HG02943 (cell line): ENCODE measurements at regions not wholly inside any gene's neighbourhood (a gene's known extent, or its start where the extent isn't known, plus 50 kb on each side); places are given as distances from the start of the nearest gene placed in this dataset.

Experiments used
- ATAC-seq: cut with Tn5 transposase; IDR thresholded peaks from one replicate; pipeline ENCODE4 v1.9.1; 2021; ENCODE audit warnings: mild to moderate bottlenecking, low read depth, moderate library complexity; ENCODE audit not compliant: unreplicated experiment

DNA sequence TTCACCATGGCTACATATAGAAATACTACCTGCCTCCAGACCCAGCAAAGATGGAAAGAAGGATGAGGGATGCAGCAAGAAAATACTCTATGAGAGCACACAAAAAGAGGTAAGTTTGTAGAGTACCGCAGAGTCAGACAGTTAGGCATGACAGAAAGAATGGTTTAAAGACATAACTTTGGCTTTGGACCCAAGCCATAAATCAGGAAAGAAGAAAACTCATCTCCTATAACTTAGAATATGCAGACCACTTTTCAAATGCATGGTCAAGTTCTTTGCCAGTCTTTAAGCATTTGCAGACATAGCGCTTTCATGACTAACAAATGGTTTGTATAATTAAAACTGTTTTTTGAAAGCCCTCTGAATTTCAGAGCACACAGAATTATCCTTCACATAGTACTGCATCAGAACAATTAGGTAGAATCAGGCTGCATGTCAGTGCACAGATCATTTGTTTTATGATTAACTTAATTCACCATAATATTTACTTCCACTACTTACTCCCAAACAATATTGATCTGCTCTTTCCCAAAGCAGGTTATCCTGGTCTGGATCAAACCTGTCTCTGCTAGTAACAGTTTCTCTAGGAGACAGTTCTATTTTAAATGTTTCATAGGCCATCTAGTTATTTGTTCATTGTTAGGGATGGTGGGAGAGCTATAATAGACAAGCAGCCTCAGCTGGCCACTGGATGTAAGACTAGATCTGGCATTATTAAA lies 280.7 kb upstream of the NR5A2 start:
- no peak for ATAC-seq

DNA sequence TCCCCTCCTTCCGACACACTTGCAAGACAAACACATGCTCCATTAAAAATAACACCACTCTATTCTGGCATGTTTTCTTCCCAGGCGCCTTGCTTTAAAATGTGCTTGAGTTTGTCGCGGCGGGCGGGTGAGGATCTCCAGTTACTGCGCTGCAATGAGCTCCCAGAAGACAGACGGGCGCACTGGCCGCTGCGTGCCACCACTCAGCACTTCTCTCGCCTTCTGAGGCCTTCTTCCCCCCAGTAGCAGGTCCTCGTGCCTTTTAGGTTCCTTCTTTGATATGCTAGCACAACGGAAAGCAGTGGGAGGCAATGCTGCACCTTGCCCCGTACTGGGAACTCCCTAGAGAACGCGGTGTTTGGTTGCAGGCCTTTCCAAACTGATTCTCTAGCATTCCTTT lies 279.5 kb upstream of the NR5A2 start:
- no peak for ATAC-seq

DNA sequence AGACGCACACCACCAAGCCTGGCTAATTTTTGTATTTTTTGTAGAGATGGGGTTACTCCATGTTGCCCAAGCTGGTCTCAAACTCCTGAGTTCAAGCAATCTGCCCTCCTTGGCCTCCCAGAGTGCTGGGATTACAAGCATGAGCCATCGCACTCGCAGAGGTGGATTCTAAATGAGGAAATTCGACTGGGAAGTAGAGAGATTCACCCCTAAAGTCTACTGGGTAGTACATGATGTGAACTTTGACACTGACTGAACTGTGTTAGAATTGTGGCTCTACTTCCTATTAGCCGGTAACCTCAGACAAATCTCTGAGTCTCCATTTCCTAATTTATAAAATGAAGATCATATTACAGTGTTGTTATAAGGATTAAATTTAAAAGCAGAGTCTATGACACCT lies 276.0 kb upstream of the NR5A2 start:
- no peak for ATAC-seq

DNA sequence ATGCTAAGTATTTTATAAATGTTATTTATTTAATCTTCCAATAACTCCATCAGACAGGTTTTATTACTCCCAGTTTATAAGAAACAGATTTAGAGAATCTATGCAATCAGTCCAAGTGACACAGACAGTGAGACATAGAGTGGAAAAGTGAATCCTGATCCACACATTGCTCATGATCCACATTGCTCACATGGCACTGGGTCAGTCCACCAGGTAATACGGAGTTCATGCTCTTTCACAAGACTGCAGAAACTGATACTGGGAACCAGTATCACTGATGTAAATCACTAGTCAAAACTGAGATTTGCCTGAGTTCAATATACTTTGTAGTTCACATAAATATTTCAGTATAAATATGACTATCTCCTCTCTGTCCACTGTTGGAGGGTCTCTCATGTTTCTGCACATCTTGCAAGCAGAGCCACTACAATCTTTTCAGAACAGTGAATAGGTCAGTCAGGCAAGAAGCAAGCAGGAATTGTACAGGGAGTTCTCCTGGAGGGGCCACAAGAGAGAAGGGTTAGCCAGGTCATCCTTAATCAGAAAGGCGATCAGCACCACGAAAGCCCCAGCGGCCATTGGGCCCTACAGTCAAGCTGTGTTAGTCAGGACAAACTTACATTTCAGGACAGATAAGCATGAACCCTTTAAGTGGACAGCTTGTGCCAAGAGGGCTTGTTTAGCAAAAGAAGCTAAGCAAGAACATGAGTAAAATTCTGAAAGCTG lies 275.4 kb upstream of the NR5A2 start:
- ATAC-seq: no peak

DNA sequence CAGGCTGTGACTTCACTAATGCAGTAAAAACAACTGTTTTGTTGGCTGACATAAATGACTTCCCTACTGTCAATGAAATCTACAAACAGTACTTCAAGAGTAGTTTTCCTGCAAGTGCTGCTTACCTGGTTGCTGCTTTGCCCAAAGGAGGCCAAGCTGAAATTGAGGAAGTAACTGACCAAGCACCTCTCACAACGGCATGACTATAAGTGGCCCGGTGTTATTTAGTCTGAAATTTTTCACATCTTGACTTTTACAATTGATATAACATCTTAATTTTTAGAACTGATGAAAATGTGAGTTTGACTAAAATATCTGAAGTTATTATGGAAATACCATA lies 274.9 kb upstream of the NR5A2 start:
- ATAC-seq: no peak

DNA sequence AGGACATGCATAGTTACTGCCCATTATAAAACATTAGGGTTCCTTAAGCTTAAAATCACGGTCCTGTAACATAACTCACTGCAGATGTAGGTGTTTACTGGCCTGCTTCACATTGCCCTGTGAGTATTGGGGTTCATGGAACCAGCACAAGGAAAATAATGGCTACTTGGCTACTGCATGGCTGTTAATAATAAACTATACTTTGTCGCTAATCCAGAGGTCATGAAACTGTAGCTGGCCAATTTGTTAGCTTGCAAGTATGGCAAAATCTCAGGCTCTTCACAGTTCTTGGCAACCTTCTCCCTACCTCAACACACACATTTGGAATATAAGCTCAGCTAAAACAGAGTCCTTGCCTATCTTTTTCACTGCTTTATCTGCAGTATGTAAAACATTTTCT lies 274.0 kb upstream of the NR5A2 start:
- no peak for ATAC-seq

DNA sequence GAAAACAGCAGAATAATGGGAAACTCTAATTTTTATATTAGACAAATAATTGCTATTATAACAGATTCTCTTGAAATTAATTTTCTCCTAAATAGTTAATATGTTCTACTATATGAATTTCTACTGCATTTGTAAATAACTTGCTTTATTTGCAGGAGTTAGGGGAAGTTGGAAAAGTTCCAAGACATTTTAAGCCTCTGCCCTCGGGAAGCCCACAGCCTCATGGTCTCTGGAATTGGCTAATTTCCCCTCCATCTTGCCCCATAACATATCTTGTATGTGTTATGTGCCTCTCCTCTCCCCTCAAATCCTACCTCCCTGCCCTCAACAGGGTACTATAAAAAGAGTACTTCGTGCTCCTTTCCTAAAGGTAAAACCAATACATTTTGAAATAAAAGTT lies 271.4 kb upstream of the NR5A2 start:
- no peak for ATAC-seq

DNA sequence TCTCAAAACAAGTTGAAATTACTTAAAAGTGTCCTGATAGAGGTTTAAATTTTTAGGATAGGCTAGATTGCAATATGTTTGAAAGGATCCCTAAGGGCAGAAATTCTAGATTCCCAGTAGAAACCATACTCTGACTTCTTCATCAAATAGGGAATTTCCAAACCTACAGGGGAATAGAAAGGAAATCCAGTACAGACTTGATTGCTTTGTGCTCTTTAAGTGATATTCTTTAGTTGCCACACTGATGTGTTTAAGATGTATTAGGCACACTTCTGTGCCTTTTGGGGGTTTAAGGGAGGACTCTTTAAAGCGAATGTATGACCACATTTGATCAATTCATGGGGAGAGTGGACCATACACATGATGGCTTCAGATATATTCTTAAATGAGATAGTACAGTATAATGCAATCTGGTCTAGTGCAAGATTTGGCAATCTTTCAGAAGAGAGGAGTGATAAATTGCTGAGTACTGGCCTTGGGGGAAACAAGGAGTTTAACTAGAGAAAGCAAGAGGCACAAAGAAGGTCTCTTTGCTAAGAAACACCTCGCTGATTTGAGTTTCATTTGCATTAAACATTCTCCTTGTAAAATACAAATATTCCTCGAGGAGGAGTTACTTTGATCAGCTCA lies 268.8 kb upstream of the NR5A2 start:
- ATAC-seq: no peak

DNA sequence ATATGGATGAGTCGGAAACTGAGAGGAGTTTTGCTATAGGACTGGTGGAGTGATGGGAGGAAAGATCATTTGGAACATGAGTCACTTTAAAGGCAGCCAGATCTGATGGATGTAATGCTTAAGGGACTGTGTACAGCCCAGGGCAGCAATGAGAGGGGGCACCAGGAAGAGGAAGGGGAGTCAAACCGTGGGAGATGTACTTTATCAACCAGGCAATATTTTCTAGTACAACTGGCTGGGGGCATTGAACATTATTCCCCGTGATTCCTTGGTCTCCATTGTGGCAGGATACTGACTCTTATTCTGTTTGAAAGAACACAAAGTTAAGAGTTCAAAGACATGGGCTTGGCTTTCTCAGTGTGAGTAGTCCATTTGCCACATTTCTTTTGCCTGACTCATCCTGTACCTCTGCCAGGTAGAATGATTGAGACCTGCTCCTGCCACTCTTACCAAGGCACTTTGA lies 268.2 kb upstream of the NR5A2 start:
- ATAC-seq: no peak

DNA sequence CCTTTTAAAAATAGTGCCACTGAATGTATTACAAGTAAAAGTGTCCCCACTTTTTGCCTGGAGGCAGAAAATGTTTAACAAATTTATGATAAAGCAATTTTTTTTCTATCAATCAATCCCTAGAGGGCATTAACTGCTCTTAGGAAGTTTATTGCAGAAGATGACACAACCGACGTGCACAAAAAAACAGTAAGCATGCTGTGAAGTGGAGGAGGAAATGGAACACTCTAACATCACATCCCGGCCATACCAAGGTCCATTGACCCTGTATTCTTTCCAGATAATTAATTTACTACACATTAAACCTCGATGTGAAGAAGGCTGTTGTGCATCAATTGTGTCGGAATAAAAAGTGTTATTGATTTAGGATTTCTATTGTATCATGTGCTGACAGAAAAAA lies 264.9 kb upstream of the NR5A2 start:
- ATAC-seq: no peak

DNA sequence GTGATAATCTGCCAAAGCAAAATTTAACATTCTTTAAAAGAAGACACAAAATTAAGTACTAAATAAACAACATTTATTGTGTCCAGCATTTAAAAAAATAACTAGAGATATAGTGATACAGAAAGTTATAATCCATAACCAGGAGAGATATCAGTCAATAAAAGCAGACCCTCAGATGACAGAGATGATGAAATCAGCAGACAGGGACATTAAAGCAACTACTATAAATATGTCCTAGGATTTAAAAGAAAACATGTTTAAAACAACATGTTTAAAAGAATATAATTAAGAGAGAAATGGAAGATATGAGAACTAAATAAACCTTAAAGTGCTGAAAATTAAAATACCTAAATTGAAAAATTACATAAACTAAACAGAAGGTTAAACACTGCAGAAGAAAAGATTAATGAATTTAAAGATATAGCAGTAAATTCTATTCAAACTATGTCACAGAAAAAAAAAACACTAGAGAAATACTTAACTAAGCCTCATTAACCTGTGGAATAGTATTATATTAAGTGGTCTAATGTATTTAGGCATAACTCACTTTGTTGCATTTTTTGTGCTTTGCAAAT lies 261.2 kb upstream of the NR5A2 start:
- ATAC-seq: no peak

DNA sequence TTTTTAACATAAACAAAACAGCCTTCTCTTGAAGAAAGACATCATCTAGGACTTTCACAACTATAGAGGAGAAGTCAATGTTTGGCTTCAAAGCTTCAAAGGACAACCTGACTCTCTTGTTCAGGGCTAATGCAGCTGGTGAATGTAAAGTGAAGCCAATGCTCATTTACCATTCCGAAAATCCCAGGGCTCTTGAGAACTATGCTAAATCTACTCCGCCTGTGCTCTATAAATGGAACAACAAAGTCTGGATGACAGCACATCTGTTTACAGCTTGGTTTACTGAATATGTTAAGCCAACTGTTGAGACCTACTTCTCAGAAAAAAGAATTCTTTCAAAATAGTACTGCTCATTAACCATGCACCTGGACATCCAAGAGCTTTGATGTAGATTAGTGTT lies 259.8 kb upstream of the NR5A2 start:
- no peak for ATAC-seq

DNA sequence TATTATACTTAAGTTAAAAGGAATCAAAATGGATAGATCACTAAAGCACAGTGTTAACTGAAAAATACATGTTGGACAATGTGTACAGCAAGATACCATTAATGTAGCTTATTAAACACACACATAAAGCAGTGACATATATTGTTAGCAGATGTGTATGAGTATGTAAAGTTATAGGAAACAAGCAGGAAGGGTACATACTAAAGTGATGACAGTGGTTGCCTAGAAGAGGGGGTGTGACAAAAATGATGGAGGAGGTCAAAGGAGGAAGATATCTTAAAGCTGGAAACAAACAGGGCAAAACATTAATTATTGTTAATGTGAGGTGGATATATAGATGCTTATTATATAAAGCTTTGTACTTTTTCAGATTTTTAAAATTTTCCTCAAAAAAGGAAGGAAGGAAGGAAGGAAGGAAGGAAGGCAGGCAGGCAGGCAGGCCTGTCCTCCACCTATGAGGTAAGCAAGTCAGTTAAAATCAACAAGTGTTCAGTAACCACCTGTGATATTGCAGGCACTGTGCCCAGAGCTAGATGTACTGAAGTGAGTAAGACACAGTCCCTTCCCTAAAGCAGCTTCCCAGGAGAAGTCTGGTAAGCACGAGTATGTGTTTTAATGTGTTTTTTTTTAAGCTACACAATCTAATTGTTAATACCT lies 252.9 kb upstream of the NR5A2 start:
- ATAC-seq: no peak

DNA sequence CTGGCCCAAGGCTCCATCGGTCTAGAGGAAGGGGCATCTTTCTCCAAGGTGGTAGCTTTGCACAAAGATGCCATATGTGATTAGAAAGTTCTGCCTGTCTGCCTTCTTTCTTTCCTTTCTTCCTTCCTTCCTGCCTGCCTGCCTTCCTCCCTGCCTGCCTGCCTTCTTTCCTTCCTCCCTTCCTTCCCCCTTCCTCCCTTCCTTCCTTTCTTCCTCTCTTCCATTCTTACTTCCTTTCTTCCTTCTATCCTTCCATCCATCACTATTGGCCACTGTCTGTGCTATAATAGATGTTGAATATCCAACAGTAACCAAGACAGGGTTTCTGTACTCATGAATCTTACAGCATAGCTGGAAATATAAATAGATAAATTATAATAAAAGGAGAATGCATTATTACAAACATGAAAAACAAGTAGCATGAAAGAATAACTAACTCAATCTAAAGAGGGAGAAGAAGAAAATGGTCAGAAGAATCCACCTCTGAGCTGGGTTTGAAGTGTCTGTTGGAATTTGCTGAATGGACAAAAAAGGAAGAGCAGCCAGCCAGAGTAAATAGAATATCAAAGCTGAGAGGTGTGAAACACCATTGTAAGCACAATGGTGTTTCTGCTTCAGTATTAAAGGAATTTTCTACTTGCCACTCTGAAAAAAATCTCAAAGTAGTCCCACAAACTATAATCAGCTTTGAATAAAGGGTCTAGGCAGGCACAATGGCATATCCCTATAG lies 250.6 kb upstream of the NR5A2 start:
- no peak for ATAC-seq

DNA sequence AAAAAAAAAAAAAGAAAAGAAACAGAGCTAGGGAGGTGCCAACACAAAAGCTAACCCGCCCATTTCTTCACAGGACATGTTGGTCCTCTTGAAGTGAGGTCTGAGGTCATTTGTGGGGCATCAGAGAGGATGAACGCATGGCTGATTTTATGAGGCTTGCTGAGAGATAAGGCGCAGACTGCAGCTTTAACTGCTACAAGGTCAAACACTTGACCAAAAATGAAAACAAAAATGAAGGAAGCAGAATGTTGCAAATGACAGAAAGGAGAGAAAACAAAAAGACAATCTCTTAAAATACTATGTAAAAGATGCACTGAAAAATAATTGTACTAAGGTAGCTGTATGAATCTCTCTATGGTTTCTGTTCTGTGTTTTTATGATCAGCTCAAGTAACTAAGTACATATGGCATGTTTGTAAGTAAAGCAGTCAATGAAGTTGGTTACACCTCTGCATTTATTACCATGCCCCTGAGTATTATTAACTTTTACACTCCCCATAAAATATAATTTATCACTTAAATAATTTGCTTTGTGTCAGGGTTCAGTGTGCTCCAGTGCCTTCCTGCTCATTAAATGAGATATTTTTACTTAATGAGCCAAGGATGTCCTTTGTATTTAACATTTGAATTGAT lies 249.1 kb upstream of the NR5A2 start:
- ATAC-seq: no peak

DNA sequence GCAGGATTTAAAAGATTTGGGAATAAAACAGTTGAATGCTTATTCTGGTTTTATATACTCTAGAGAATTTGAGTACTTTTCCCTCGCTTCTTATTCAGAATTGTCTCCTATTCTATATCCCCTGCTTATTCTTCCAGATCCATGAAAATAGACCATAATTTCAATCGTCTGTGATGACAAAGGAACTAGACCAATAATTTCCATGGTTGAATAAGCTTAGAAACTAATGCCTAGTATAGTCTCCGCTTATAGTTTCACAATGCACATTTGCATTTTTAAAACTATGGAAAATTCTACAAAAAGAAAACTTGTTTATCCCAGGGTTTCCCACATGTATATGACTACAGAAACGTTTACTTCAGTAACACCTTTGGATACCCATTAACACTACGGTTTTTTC lies 247.4 kb upstream of the NR5A2 start:
- no peak for ATAC-seq

DNA sequence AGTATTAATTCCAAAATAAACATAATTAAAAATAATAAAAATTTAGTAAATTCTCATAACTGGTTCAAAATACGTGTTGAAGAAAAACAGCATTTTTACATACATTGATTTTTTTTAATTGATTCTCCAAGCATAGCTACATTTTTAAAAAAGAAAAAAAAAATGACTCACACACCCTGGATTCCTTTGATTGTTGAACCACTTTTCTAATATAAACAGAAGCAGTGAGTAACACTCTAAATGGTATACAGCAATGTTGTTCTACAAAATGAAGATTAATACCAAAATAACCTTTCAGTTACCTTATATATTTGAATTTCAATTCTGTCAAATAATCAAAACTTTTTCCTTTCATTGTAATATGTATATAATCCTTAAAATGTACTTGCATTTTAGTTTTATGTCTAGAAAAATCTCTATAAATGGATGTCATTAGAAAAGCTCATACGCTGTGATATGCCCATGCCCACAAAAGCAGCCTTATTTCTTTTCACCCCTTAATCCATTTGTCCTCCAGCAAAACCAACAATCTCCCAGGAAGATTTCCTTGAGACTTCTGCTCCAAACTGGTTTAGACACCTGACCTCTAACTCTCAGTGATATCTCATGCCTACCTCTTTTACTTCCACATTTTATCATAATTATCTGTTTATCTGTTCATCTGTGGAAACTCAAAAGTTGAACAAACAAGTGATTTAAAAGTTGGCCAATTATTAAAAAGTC lies 246.4 kb upstream of the NR5A2 start:
- ATAC-seq: no peak

DNA sequence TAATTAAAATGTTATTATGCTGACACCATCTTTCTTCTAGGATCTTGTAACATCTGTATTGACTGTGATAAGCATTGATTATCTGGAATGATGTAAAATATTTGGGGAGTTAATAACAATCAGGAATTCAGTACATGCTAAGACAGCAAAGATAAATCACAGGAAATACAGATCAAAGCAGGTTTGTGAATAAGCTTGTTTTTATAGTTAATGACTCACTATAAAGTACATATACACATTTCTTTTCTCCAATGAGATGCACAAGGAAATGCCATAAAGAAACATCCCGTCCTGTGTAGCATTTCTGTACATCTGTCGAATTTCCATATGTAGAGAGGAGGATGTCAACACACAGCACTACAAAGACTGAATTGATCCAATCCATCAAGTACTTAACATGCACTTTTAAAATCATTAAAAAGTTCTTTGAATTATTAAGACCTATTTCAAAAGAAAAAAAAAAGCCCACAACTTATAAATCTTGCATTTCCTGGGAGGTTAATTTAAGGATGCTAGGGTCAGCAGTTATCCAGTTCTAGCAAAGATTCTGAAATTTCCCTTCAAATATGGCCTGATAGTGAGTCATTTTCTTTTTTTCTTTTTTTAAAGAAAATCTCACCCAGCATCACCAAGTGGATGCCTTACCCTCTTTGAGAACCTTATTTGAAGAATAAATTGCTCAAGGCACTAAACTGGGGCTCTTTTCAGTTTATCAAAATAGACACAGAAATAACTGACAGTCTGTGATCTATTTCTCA lies 243.2 kb upstream of the NR5A2 start:
- ATAC-seq: no peak

DNA sequence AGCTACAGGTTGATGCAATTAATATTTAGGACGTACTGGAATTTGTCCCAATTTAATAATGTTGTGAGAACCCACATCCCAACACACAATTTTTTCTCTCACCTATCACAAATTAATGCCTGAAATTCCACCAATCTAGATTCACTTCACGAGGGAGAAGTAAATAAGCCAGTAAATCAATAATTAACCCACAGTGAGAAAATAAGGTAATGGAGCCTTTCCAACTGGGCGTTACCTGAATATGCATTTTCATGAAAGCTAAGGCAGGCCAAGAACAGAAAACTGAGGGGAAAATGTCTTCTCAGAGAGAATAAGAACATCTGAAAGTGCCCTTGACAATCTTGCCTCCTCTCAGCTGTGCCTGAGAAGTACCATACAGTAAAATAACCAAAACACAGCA lies 240.8 kb upstream of the NR5A2 start:
- ATAC-seq: no peak
